Esophagus squamous epithelium (tissue), 5 donors: ENCODE measurements at regions not wholly inside any gene's neighbourhood (a gene's known extent, or its start where the extent isn't known, plus 50 kb on each side); places are given as distances from the start of the nearest gene placed in this dataset.
A peak's percentile ranks its signal among the peaks of the same experiment; 100 is the strongest.

ENCODE experiments used
- DNase-seq: peaks from one replicate; lab custom pipeline; 2025; lab: John Stamatoyannopoulos, UW
- H3K27ac ChIP-seq, 4 donors: fragments of 200-600 bp; sonication (generic); one replicate each; pipeline ENCODE4 v1.5.1; 2016 to 2019; ENCODE audit warnings: mild to moderate bottlenecking in 1 of 4
- H3K27me3 ChIP-seq, 4 donors: fragments of 200-600 bp; sonication (generic); 1 replicate in 3 of 4; 2 replicates in 1 of 4; pipeline versions ENCODE4 v1.5.1 to v1.6.0; 2017 to 2021; ENCODE audit warnings: antibody characterized with exemption in 1 of 4
- H3K36me3 ChIP-seq, 3 donors: fragments of 200-600 bp; sonication (generic); one replicate each; pipeline ENCODE4 v1.5.1; 2016 to 2019
- H3K4me1 ChIP-seq, 3 donors: fragments of 200-600 bp; sonication (generic); one replicate each; pipeline ENCODE4 v1.5.1; 2017 to 2019
- H3K4me3 ChIP-seq, 4 donors: fragments of 200-600 bp; sonication (generic); 1 replicate in 3 of 4; 2 replicates in 1 of 4; pipeline ENCODE4 v1.5.1; 2016 to 2019; ENCODE audit warnings: mild to moderate bottlenecking in 2 of 4, moderate library complexity in 1 of 4
- H3K9me3 ChIP-seq, 3 donors: fragments of 200-600 bp; sonication (generic); one replicate each; pipeline ENCODE4 v1.5.1; 2016 to 2019
- POLR2A ChIP-seq, 4 donors: fragments of 450-650 bp; IDR thresholded peaks; one replicate each; pipeline ENCODE4 v1.6.1; 2017; ENCODE audit warnings: antibody characterized with exemption in 4 of 4, mild to moderate bottlenecking in 4 of 4, moderate library complexity in 3 of 4
- WGBS, 2 donors: methylation state at CpG; one replicate each; pipeline ENCODE4 v1.1.5; 2018; 5-methylcytosine and 5-hydroxymethylcytosine counted together
- intact Hi-C: fragments of 100-400 bp; cut with DNase I; formaldehyde crosslinking; loops from one replicate; pipeline ENCODE4 v1.15.0; 2022
- TF ChIP-seq, protein P1 (sequence below), 6 experiments: fragments of 450-650 bp in 4 of 6; fragments of 200-600 bp in 2 of 6; sonication (generic) in 2 of 6; IDR thresholded peaks; one replicate each; pipeline ENCODE4 v1.5.1; 2016 to 2019; ENCODE audit warnings: antibody characterized with exemption in 6 of 6, mild to moderate bottlenecking in 4 of 6, moderate library complexity in 4 of 6
- donor health status: DM: yes; HTN: yes; CAD: no.

DNA sequence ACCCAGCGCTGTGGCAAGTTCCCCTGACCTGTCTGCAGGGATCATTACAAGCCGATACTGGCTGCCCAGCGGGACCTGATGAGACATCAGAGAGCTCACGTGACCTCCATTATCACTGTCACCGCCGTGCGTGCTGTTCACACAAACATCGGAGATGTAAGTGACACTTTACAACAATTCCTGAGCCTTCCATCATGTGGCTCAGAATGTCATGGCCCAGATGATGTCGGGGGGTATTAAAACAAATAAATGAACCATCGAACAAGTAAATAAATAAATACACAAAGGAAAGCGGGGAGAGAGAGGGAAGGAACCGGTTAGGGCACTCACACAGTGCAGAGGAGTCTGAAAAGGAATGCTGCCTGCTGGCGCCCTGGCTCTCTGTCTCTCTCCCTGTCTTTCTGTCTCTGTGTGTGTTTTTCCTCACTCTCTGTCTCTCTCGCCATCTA lies 195.1 kb downstream of the BMP7 start:
- no peak for TF ChIP-seq POLR2A (IDR thresholded peaks at IDR 0.05)
- TF ChIP-seq, protein P1, sequence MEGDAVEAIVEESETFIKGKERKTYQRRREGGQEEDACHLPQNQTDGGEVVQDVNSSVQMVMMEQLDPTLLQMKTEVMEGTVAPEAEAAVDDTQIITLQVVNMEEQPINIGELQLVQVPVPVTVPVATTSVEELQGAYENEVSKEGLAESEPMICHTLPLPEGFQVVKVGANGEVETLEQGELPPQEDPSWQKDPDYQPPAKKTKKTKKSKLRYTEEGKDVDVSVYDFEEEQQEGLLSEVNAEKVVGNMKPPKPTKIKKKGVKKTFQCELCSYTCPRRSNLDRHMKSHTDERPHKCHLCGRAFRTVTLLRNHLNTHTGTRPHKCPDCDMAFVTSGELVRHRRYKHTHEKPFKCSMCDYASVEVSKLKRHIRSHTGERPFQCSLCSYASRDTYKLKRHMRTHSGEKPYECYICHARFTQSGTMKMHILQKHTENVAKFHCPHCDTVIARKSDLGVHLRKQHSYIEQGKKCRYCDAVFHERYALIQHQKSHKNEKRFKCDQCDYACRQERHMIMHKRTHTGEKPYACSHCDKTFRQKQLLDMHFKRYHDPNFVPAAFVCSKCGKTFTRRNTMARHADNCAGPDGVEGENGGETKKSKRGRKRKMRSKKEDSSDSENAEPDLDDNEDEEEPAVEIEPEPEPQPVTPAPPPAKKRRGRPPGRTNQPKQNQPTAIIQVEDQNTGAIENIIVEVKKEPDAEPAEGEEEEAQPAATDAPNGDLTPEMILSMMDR (IDR thresholded peaks at IDR 0.05), result no peak
- DNase-seq, result no peak
- intact Hi-C loops, result no loop called here
- H3K4me1 ChIP-seq, result peaks cover 0 to 13% (median 0%) of the 10 kb centered on the region in 3 donors
- no peaks in the 10 kb centered on the region for H3K9me3 ChIP-seq
- H3K4me3 ChIP-seq, result peak overlapping the region in 1 of 4 donors; percentile 9
- no peaks in the 10 kb centered on the region for H3K36me3 ChIP-seq
- WGBS, 2 donors, result 5 to 13% methylated on average over 14 of the region's 14 CpGs
- no peak overlapping the region for H3K27ac ChIP-seq
- peaks cover 0 to 78% (median 0%) of the 10 kb centered on the region in 4 donors for H3K27me3 ChIP-seq

DNA sequence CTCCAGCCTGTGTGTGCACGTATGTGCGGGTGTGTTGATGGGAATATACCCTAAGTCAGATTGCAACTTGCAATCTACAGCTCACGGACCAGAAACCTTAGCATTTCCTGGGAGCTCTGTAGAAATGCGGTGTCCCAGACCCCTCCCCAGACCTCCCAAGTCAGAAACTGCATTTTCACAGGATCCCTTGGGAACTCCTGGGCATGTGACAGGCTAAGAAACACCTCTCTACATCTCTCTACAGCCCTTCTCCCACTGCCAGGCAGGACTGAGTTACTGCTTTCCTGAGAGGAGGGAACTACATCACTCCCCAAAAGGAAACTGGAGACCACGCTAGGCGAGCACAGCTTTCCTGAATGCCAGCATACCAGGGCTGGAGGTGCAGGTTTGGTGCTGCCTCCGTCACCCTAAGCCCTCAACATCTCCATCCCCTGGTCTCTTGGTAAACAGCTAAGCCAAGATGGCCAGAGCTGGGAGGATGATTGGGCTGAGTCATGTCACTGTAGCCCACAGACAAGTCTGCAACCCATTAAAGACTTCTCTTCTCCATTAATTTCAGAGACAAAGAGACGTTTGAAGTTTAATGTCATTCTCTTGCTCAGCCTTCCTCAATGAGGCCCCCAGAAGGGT lies 194.4 kb downstream of the BMP7 start:
- Histone ChIP-seq H3K27me3 (peaks cover 0 to 71% (median 0%) of the 10 kb centered on the region in 4 donors), H3K9me3 (no peaks in the 10 kb centered on the region), H3K4me1 (peaks cover 0 to 19% (median 0%) of the 10 kb centered on the region in 3 donors), H3K4me3 (no peak overlapping the region), H3K27ac (no peak overlapping the region), H3K36me3 (no peaks in the 10 kb centered on the region)
- WGBS, 2 donors, result 39 to 83% methylated on average over 1 to 6 of the region's 8 CpGs
- no peak for DNase-seq
- intact Hi-C loops, result no loop called here
- TF ChIP-seq, protein P1 (IDR thresholded peaks at IDR 0.05), result no peak
- no peak for TF ChIP-seq POLR2A (IDR thresholded peaks at IDR 0.05)

DNA sequence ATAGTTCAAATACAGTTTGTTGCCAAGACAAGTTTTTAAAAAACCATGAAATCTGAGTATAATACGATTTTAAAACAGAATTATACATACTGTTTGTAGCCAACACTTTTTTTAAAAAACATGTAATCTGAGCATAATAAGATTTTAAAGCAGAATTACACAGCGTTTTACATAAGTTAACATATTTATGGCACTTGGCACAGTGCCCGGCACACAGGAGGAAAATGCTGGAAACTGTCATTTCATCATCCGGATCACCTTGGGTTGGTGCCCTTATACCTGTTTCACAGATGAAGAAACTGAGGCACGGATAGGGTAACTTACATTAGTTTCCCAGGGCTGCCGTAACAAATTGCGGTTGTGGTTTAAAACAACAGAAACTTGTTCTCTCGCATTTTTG lies 193.0 kb downstream of the BMP7 start:
- H3K4me3 ChIP-seq, result no peak overlapping the region
- H3K36me3 ChIP-seq, result no peaks in the 10 kb centered on the region
- TF ChIP-seq, protein P1 (IDR thresholded peaks at IDR 0.05), result no peak
- no peak for TF ChIP-seq POLR2A (IDR thresholded peaks at IDR 0.05)
- peaks cover 0 to 61% (median 0%) of the 10 kb centered on the region in 4 donors for H3K27me3 ChIP-seq
- H3K9me3 ChIP-seq, result peaks cover 0 to 7% (median 0%) of the 10 kb centered on the region in 3 donors
- 70 to 74% methylated on average over 8 of the region's 8 CpGs for WGBS, 2 donors
- H3K27ac ChIP-seq, result no peak overlapping the region
- peaks cover 0 to 19% (median 0%) of the 10 kb centered on the region in 3 donors for H3K4me1 ChIP-seq
- intact Hi-C loops, result no loop called here
- no peak for DNase-seq

DNA sequence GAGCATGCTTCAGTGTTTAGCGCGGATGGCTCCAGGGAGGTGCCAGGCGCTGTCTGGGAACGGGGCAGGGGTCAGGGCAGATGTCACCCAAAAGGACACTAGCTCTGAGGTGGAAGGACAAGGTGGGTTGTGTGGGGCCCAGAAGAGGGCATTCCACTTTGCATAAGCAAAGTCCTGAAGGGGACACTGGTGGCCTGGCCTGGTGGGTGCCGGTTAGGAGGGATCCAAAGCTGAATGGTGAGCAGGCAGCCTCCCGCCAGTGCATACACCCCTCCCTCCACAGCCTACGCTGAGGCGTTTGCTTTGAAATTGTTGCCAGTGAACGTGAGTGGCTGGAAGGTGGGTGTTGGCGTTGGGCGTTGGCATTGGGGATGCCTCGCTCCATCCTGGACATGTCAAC lies 192.1 kb downstream of the BMP7 start:
- Histone ChIP-seq H3K4me3 (no peak overlapping the region), H3K9me3 (peaks cover 0 to 17% (median 0%) of the 10 kb centered on the region in 3 donors), H3K36me3 (no peaks in the 10 kb centered on the region), H3K27me3 (peaks cover 0 to 51% (median 0%) of the 10 kb centered on the region in 4 donors), H3K27ac (no peak overlapping the region), H3K4me1 (peaks cover 0 to 19% (median 0%) of the 10 kb centered on the region in 3 donors)
- TF ChIP-seq, protein P1 (IDR thresholded peaks at IDR 0.05), result no peak
- no peak for TF ChIP-seq POLR2A (IDR thresholded peaks at IDR 0.05)
- intact Hi-C loops, result no loop called here
- DNase-seq, result no peak
- 74 to 84% methylated on average over 7 of the region's 12 CpGs for WGBS, 2 donors

DNA sequence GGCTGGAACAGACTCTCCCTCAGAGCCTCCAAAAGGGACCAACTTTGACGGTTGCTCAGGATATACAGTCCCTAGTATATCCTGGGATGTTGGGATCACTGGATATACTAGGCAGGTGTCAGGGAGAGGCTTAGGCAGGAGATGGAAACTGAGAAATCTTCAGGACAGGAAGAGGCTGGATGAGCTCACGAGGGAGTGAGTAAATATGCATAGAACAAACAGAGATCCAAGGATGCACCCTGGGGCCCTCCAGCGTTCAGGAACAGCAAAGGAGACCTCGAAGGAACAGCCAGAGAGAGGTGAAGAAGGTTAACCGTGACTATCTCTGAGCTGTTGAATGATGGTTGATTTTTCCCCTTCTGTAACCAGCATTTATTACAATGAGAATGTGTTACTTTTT lies 191.3 kb downstream of the BMP7 start:
- H3K27me3 ChIP-seq, result peaks cover 0 to 43% (median 0%) of the 10 kb centered on the region in 4 donors
- no peak for DNase-seq
- H3K27ac ChIP-seq, result no peak overlapping the region
- peaks cover 0 to 24% (median 0%) of the 10 kb centered on the region in 3 donors for H3K9me3 ChIP-seq
- no peak overlapping the region for H3K4me3 ChIP-seq
- H3K4me1 ChIP-seq, result peaks cover 0 to 19% (median 0%) of the 10 kb centered on the region in 3 donors
- intact Hi-C loops, result no loop called here
- no peak for TF ChIP-seq POLR2A (IDR thresholded peaks at IDR 0.05)
- TF ChIP-seq, protein P1 (IDR thresholded peaks at IDR 0.05), result no peak
- 78 to 83% methylated on average over 5 of the region's 5 CpGs for WGBS, 2 donors
- no peaks in the 10 kb centered on the region for H3K36me3 ChIP-seq
